ENCODE measurements at regions not wholly inside any gene's neighbourhood (a gene's known extent, or its start where the extent isn't known, plus 50 kb on each side); places are given as distances from the start of the nearest gene placed in this dataset.

DNA sequence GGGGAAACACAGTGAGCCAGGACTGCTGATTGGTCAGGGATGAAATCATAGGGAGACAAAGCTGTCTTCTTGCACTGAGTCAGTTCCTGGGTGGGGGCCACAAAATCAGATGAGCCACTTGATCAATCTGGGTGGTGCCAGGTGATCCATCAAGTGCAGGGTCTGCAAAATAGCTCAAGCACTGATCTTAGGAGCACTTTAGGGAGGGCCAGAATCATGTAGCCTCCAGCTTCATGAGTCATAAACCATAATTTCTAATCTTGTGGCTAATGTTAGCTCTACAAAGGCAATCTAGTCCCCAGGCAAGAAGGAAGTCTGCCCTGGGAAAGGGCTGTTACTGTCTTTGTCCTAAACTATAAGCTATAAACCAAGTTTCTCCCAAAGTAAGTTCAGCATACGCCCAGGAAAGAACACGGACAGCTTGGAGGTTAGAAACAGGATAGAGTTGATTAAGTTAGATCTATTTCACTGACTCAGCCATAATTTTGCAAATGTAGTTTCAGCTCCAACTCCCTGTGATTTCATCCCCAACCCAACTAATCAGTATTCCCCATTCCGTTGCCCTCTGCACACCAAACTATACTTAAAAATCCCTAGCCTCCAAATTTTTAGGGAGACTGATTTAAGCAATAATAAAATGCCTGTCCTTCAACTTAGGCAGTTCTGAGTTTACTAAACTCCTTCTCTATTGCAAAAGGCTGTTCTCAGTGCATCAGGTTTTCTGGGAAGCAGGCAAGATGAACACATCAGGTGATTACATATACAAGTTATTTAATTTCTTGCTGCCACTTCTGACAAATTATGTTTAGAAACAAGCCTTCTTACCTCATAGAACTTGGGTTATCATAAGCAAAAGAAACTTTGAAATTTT, 226.9 kb upstream of the SPOPL start:
- H3K36me3 Mint-ChIP-seq (ENCODE audit: low read depth, unreplicated experiment) = no peaks in the 10 kb centered on the region
- H3K4me1 Mint-ChIP-seq (ENCODE audit: low read depth, unreplicated experiment) = peaks cover 27% of the 10 kb centered on the region
- no peak overlapping the region for H3K4me3 Mint-ChIP-seq (ENCODE audit: unreplicated experiment)

DNA sequence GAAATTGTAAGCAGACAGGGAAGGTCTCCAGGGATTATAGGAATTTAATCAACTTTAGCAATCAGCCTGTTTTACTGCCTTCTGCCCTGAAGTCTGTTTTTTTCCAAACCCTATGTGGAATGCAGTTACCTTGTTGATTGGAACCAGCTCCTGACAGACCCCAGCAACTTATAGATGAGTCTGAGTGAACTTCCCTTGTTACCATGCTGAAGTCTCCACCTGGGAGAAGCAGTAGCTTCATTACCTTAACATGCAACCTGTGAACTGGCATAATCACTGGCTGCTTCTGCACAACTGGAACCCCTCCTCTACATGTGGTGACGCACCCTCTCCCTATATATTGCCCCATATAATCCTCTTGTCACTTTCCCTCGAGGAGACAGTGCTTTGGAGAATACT, 226.3 kb upstream of the SPOPL start:
- H3K4me1 Mint-ChIP-seq (ENCODE audit: low read depth, unreplicated experiment) = peaks cover 26% of the 10 kb centered on the region
- no peak overlapping the region for H3K27ac Mint-ChIP-seq (ENCODE audit: unreplicated experiment)
- H3K9me3 Mint-ChIP-seq (ENCODE audit: unreplicated experiment) = peaks cover 7% of the 10 kb centered on the region
- H2AFZ ChIP-seq (ENCODE audit: low read depth, low read length) = no peak overlapping the region
- H4K20me1 ChIP-seq (ENCODE audit: insufficient read depth, low read length) = no peaks in the 10 kb centered on the region
- DNase-seq (ENCODE audit: low read depth) = no peak
- peak overlapping the region; percentile 10 for H3K4me2 ChIP-seq (ENCODE audit: low read length)
- H3K4me3 ChIP-seq (ENCODE audit: insufficient read depth, low read depth, low read length) = no peak overlapping the region
- H3K9ac ChIP-seq (ENCODE audit: low read length) = no peak overlapping the region
- no peak overlapping the region for H3K27ac ChIP-seq (ENCODE audit: low read depth, low read length)
- TF ChIP-seq EZH2 (IDR thresholded peaks at IDR 0.05; ENCODE audit: insufficient read depth, low read length) = no peak
- TF ChIP-seq, protein P1, sequence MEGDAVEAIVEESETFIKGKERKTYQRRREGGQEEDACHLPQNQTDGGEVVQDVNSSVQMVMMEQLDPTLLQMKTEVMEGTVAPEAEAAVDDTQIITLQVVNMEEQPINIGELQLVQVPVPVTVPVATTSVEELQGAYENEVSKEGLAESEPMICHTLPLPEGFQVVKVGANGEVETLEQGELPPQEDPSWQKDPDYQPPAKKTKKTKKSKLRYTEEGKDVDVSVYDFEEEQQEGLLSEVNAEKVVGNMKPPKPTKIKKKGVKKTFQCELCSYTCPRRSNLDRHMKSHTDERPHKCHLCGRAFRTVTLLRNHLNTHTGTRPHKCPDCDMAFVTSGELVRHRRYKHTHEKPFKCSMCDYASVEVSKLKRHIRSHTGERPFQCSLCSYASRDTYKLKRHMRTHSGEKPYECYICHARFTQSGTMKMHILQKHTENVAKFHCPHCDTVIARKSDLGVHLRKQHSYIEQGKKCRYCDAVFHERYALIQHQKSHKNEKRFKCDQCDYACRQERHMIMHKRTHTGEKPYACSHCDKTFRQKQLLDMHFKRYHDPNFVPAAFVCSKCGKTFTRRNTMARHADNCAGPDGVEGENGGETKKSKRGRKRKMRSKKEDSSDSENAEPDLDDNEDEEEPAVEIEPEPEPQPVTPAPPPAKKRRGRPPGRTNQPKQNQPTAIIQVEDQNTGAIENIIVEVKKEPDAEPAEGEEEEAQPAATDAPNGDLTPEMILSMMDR (IDR thresholded peaks at IDR 0.05; ENCODE audit: insufficient read depth, low read depth, low read length) = no peak
- no peaks in the 10 kb centered on the region for H3K36me3 ChIP-seq (ENCODE audit: insufficient read depth, low read length)
- no peaks in the 10 kb centered on the region for H3K79me2 ChIP-seq (ENCODE audit: insufficient read depth, low read length)
- no peak for FAIRE-seq
- H3K27me3 Mint-ChIP-seq (ENCODE audit: low read depth, unreplicated experiment) = no peaks in the 10 kb centered on the region
- H3K4me3 Mint-ChIP-seq (ENCODE audit: unreplicated experiment) = no peak overlapping the region
- H3K27me3 ChIP-seq (ENCODE audit: insufficient read depth, low read length) = no peaks in the 10 kb centered on the region
- no peaks in the 10 kb centered on the region for H3K36me3 Mint-ChIP-seq (ENCODE audit: low read depth, unreplicated experiment)
- peaks cover 12% of the 10 kb centered on the region for H3K4me1 ChIP-seq (ENCODE audit: insufficient read depth, low read length)
- no peaks in the 10 kb centered on the region for H3K9me3 ChIP-seq (ENCODE audit: insufficient read depth, low read depth, low read length)

More for the DNA sequence above, 226.9 kb upstream of the SPOPL start:
- peak; percentile 57 for DNase-seq (ENCODE audit: low read depth)
- no peak for FAIRE-seq
- TF ChIP-seq, protein P1 (IDR thresholded peaks at IDR 0.05; ENCODE audit: insufficient read depth, low read depth, low read length) = no peak
- TF ChIP-seq EZH2 (IDR thresholded peaks at IDR 0.05; ENCODE audit: insufficient read depth, low read length) = no peak
- Histone ChIP-seq H3K79me2 (ENCODE audit: insufficient read depth, low read length) (no peaks in the 10 kb centered on the region), H3K9ac (ENCODE audit: low read length) (no peak overlapping the region), H3K4me2 (ENCODE audit: low read length) (no peak overlapping the region), H3K9me3 (ENCODE audit: insufficient read depth, low read depth, low read length) (no peaks in the 10 kb centered on the region), H4K20me1 (ENCODE audit: insufficient read depth, low read length) (no peaks in the 10 kb centered on the region), H3K4me3 (ENCODE audit: insufficient read depth, low read depth, low read length) (no peak overlapping the region), H3K27me3 (ENCODE audit: insufficient read depth, low read length) (no peaks in the 10 kb centered on the region), H2AFZ (ENCODE audit: low read depth, low read length) (no peak overlapping the region), H3K36me3 (ENCODE audit: insufficient read depth, low read length) (no peaks in the 10 kb centered on the region), H3K27ac (ENCODE audit: low read depth, low read length) (no peak overlapping the region), H3K4me1 (ENCODE audit: insufficient read depth, low read length) (peaks cover 12% of the 10 kb centered on the region)
- Mint-ChIP-seq H3K9me3 (ENCODE audit: unreplicated experiment) (peaks cover 7% of the 10 kb centered on the region), H3K27ac (ENCODE audit: unreplicated experiment) (peak overlapping the region; percentile 47), H3K27me3 (ENCODE audit: low read depth, unreplicated experiment) (no peaks in the 10 kb centered on the region)

DNA sequence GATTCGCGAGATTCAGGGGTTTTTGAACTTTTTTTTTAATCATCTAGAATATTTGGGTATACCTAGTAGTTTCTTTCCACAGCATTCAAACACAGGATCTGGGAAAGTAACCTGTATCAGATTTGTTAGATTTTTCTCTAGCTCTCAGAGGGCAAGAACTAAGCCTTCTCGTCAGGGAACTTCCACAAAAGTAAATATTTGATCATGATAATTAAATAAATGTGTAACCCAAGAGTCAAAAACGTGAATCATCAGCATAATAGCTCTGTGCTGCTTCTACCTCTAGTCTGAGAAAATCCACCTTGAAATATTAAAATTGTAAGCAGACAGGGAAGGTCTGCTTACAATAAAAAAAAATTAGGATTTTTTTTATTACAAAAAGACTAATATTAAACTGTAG, 225.7 kb upstream of the SPOPL start:
- H3K4me1 Mint-ChIP-seq (ENCODE audit: low read depth, unreplicated experiment) = peaks cover 26% of the 10 kb centered on the region
- Histone ChIP-seq H3K4me3 (ENCODE audit: insufficient read depth, low read depth, low read length) (no peak overlapping the region), H3K79me2 (ENCODE audit: insufficient read depth, low read length) (no peaks in the 10 kb centered on the region), H3K9ac (ENCODE audit: low read length) (no peak overlapping the region), H3K9me3 (ENCODE audit: insufficient read depth, low read depth, low read length) (no peaks in the 10 kb centered on the region), H3K27me3 (ENCODE audit: insufficient read depth, low read length) (no peaks in the 10 kb centered on the region), H3K4me2 (ENCODE audit: low read length) (no peak overlapping the region), H3K27ac (ENCODE audit: low read depth, low read length) (no peak overlapping the region), H3K4me1 (ENCODE audit: insufficient read depth, low read length) (peaks cover 12% of the 10 kb centered on the region), H4K20me1 (ENCODE audit: insufficient read depth, low read length) (no peaks in the 10 kb centered on the region), H3K36me3 (ENCODE audit: insufficient read depth, low read length) (no peaks in the 10 kb centered on the region), H2AFZ (ENCODE audit: low read depth, low read length) (no peak overlapping the region)
- no peak overlapping the region for H3K27ac Mint-ChIP-seq (ENCODE audit: unreplicated experiment)
- TF ChIP-seq, protein P1 (IDR thresholded peaks at IDR 0.05; ENCODE audit: insufficient read depth, low read depth, low read length) = no peak
- H3K36me3 Mint-ChIP-seq (ENCODE audit: low read depth, unreplicated experiment) = no peaks in the 10 kb centered on the region
- DNase-seq (ENCODE audit: low read depth) (peak; percentile 29), FAIRE-seq (no peak)
- H3K27me3 Mint-ChIP-seq (ENCODE audit: low read depth, unreplicated experiment) = no peaks in the 10 kb centered on the region
- peaks cover 7% of the 10 kb centered on the region for H3K9me3 Mint-ChIP-seq (ENCODE audit: unreplicated experiment)
- no peak overlapping the region for H3K4me3 Mint-ChIP-seq (ENCODE audit: unreplicated experiment)
